Panc1 (cell line): ENCODE measurements at regions not wholly inside any gene's neighbourhood (a gene's known extent, or its start where the extent isn't known, plus 50 kb on each side); places are given as distances from the start of the nearest gene placed in this dataset.

Experiments
- POLR2AphosphoS5 ChIP-seq: IDR thresholded peaks from 2 replicates; pipeline ENCODE4 v1.6.1; 2012; ENCODE audit warnings: mild to moderate bottlenecking, low read depth, low read length, moderate library complexity
- SIN3A ChIP-seq: IDR thresholded peaks from 2 replicates; pipeline ENCODE4 v1.6.1; 2012; ENCODE audit warnings: low read depth, mild to moderate bottlenecking, low read length, moderate library complexity, borderline replicate concordance; ENCODE audit not compliant: insufficient read depth
- TCF7L2 ChIP-seq: IDR thresholded peaks from 2 replicates; pipeline ENCODE4 v1.6.1; 2011; ENCODE audit warnings: mild to moderate bottlenecking, low read depth, low read length, inconsistent platforms
- TF ChIP-seq, protein P1 (sequence below): fragments of 450-650 bp; IDR thresholded peaks from 2 replicates; pipeline ENCODE4 v1.5.1; 2017; ENCODE audit warnings: mild to moderate bottlenecking
- TF ChIP-seq, protein P2 (sequence below), 2 experiments: IDR thresholded peaks; 2 replicates each; pipeline ENCODE4 v1.6.1; 2011 to 2012; ENCODE audit warnings: low read depth in 2 of 2, control low read depth in 1 of 2, low read length in 1 of 2, mild to moderate bottlenecking in 1 of 2, moderate library complexity in 1 of 2; ENCODE audit not compliant: insufficient read depth in 1 of 2

DNA sequence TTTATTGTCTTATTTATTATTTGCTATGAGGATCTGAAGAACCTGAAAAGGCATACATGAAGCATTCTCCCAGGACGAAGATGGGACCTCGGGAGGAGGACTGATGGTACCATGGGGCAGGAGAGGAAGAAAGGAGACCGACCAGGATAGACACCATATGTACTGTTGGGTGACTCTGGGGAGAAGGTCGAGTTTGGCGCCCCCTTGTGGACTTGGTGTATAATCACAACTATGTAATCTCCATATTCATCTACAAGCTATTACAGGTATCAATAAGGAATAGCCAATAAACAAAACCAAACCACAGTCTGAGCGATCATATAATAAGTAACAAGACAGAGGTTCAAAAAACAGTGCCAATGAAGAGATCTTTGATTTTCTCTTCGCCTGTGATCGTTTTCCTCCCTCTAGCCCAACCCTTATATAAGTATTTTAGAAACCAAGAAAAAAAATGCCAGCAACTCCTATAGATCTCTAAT lies 139.1 kb downstream of the SPTSSA start:
- TF ChIP-seq, protein P1, sequence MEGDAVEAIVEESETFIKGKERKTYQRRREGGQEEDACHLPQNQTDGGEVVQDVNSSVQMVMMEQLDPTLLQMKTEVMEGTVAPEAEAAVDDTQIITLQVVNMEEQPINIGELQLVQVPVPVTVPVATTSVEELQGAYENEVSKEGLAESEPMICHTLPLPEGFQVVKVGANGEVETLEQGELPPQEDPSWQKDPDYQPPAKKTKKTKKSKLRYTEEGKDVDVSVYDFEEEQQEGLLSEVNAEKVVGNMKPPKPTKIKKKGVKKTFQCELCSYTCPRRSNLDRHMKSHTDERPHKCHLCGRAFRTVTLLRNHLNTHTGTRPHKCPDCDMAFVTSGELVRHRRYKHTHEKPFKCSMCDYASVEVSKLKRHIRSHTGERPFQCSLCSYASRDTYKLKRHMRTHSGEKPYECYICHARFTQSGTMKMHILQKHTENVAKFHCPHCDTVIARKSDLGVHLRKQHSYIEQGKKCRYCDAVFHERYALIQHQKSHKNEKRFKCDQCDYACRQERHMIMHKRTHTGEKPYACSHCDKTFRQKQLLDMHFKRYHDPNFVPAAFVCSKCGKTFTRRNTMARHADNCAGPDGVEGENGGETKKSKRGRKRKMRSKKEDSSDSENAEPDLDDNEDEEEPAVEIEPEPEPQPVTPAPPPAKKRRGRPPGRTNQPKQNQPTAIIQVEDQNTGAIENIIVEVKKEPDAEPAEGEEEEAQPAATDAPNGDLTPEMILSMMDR: peak; percentile 83
- TF ChIP-seq POLR2AphosphoS5 (no peak), SIN3A (no peak), TCF7L2 (no peak)
- TF ChIP-seq, protein P2, sequence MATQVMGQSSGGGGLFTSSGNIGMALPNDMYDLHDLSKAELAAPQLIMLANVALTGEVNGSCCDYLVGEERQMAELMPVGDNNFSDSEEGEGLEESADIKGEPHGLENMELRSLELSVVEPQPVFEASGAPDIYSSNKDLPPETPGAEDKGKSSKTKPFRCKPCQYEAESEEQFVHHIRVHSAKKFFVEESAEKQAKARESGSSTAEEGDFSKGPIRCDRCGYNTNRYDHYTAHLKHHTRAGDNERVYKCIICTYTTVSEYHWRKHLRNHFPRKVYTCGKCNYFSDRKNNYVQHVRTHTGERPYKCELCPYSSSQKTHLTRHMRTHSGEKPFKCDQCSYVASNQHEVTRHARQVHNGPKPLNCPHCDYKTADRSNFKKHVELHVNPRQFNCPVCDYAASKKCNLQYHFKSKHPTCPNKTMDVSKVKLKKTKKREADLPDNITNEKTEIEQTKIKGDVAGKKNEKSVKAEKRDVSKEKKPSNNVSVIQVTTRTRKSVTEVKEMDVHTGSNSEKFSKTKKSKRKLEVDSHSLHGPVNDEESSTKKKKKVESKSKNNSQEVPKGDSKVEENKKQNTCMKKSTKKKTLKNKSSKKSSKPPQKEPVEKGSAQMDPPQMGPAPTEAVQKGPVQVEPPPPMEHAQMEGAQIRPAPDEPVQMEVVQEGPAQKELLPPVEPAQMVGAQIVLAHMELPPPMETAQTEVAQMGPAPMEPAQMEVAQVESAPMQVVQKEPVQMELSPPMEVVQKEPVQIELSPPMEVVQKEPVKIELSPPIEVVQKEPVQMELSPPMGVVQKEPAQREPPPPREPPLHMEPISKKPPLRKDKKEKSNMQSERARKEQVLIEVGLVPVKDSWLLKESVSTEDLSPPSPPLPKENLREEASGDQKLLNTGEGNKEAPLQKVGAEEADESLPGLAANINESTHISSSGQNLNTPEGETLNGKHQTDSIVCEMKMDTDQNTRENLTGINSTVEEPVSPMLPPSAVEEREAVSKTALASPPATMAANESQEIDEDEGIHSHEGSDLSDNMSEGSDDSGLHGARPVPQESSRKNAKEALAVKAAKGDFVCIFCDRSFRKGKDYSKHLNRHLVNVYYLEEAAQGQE (IDR thresholded peaks at IDR 0.05; ENCODE audit: insufficient read depth in 1 of 2, low read depth in 2 of 2, low read length in 1 of 2): no peak
